CD4-positive, alpha-beta T cell treated with Interleukin-1 beta for 1 hour (primary cell): ENCODE measurements at regions not wholly inside any gene's neighbourhood (a gene's known extent, or its start where the extent isn't known, plus 50 kb on each side); places are given as distances from the start of the nearest gene placed in this dataset.

ENCODE experiments used
- DNase-seq, 2 donors: peaks; one replicate each; pipeline ENCODE4 v3.0.0-alpha.2; 2020 to 2022

GRCh38 chr20:40808936-40809335 is 119.9 kb upstream of the MAFB start:
- no peak for DNase-seq

GRCh38 chr20:40809361-40809760 is 120.3 kb upstream of the MAFB start:
- no peak for DNase-seq

GRCh38 chr20:40810332-40811000 is 121.4 kb upstream of the MAFB start:
- no peak for DNase-seq

DNA sequence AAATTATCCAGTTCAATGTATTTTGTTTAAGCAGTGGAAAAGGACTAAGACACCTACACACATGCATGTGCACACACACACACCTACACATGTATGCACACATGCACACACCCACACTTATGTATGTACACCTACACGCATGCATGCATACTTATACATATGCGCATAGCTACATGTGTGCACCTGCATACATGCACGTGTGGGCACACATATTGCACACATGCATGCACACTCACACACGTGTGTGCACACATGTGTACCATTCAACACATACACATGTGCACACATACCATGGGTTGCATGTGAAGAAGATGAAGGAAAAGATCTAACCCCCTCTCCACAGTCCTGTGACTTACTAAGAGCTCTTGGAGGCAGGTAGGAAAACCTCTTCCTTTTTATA is 122.0 kb upstream of the MAFB start:
- DNase-seq = no peak

DNA sequence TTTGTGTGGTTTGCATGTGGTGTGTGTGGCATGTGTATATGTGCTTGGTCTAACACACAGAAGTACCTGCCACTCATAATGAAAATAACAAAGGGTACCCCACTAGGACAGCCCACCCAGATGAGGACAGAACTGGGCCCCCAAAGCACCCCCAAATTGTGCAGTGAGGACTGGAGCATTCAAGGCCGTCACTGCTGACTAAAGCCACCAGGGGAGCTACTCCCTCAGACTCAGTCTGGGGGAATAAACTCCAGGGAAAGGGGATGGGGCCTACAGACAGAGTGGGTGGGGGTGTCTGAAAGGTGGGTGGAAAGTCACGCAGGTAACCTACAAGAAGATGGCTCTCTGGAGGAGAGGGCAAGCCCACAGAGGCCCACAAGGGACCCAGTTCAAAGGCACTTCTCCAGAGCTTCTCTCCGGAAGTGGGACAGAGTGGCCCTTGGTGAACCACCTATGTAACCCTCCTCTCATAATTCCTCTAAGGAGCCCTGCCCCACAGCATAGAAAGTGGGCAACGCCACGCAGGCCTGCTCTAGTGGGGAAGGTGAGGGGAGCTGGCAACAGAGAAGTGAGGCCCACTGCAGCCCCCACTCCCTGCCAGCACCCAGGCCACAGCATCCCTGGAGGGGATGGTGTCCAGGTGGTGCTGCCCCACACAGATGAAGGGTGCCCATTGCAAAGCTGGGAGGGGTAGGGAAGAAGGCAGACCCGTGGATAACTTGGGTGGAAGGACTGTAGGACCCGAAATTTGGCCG is 122.8 kb upstream of the MAFB start:
- DNase-seq = no peak

- no peak for DNase-seq
Observed at GRCh38 chr20:40812415-40812925, 123.4 kb upstream of the MAFB start.

GRCh38 chr20:40813029-40813431 is 124.0 kb upstream of the MAFB start:
- DNase-seq = no peak

- DNase-seq = no peak
Observed at GRCh38 chr20:40813708-40814630, 124.9 kb upstream of the MAFB start.

DNA sequence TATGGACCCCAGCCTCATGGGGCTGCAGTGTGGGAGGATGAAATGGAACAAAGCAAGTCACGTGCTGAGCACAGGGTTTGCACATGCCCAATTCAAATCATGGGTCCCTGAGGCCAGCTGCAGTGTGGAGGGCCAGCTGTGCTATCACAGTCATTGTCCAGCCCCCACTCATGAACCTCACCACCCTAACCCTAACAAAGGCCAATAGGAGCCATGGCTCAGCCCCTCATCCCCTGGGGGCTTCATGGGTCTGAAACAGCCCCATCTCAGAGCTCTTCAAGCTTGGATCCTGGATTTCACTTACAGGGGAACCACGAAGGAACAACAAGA is 125.6 kb upstream of the MAFB start:
- no peak for DNase-seq

- DNase-seq = no peak
Observed at GRCh38 chr20:40815156-40816038, 126.4 kb upstream of the MAFB start.

GRCh38 chr20:40816039-40816352 is 127.0 kb upstream of the MAFB start:
- no peak for DNase-seq

GRCh38 chr20:40821429-40821828 is 132.4 kb upstream of the MAFB start:
- DNase-seq = no peak

DNA sequence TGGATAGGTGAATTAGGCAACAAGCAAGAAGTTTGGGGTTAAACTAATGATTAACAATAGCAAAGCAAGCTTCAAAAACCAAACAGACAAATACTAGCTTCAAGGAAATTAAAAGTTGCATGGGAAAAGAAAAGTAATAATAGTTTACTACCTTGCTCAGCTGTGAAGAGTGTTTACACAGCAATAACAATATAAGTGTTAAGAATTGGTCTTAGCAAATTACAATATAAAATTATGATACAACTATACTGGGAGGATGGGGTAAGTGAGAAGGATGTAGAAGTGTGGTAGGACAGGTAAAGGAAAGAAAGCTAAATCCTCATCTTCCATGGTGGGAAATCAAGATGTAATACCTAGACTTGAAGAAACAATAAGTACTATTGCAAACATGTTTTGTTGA is 137.7 kb upstream of the MAFB start:
- DNase-seq = no peak

GRCh38 chr20:40835321-40835720 is 146.3 kb upstream of the MAFB start:
- DNase-seq = no peak

GRCh38 chr20:40838509-40838908 is 149.5 kb upstream of the MAFB start:
- no peak for DNase-seq

GRCh38 chr20:40843251-40843650 is 154.2 kb upstream of the MAFB start:
- no peak for DNase-seq

GRCh38 chr20:40844332-40844731 is 155.3 kb upstream of the MAFB start:
- DNase-seq = no peak

DNA sequence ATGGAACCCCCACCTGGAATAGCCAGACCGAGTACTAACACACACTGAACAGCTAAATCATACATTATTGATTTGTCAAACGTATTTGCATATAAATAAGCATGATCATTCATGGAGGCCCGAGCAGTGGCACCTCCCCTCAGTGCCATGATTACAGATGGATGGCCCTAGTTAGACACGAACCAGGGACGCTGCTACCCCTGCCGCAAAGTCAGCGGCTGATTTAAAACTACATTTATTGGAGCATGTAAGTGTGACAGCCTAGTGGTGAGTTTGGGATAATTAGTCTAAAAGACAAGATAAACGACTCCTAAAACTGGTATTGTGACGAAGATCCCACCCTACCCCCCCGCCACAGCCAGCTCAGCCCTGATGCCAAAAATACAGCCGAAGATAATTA is 159.1 kb upstream of the MAFB start:
- DNase-seq = no peak

- DNase-seq = no peak
Observed at GRCh38 chr20:40848526-40848925, 159.5 kb upstream of the MAFB start.

DNA sequence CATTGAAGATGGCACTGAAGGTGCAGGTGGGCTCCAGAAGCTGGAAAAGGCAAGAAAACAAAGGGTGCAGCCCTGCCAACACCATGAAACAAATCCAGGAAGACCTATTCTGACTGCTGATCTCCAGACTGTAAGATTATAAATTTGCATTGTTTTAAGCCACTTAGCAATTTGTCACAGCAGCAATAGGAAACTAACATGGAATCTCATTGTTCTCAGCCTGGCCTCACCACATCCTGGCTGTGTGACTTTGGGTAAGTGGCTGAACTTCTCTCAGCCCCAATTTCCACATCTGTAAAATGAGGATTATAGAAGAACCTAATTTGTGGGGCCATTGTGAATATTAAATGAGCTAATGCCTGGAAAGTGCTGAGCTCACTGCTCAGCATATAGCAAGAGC is 160.4 kb upstream of the MAFB start:
- DNase-seq = no peak

- DNase-seq = no peak
Observed at GRCh38 chr20:40851051-40851450, 162.0 kb upstream of the MAFB start.

DNA sequence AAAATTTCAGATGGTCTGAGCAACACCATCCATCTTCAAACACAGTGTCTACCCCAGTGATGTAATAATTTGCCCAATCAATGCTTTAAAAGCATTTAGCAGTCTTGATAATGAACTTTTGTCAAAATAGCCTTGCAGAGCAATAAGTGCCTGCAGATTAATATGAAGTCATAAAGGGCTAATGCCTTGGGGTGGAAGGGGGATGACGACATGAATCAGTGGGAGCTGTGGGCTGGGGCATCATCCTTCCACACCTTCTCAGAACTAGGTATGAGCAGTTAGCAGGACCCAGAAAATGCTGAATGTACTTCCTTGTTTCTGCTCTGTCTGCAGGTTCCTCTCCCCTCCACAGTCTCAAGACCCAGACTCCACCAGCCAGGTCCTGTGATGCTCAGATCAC is 166.2 kb upstream of the MAFB start:
- no peak for DNase-seq

DNA sequence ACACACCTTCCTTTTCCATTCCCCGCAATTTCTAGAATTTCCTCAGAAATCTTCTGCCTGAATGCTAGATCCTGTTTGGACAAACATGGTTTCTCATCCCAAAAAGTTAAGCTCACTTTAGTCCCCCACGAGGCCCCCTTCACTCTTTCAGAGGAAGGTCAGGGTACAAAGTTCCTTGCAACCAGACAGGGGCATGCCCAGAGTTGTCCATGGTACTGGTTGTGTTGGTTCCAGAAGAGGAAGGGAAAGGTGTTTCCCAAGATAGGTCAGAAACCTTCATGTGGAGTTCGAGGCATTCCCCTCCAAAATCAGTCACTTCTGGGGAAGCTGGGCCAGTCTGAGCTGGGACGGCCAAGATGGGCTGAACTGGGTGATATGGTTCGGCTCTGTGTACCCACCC is 167.6 kb upstream of the MAFB start:
- DNase-seq = no peak
